Mammary epithelial cell (primary cell): ENCODE measurements at regions not wholly inside any gene's neighbourhood (a gene's known extent, or its start where the extent isn't known, plus 50 kb on each side); places are given as distances from the start of the nearest gene placed in this dataset.
"Not testable (repeated sequence)": the region's sequence is repeated elsewhere in the genome, so short reads cannot be mapped to it uniquely, and the experiment has no call there.

Source experiments
- CTCF ChIP-seq, 2 donors: IDR thresholded peaks in 1 of 2; conservative IDR thresholded peaks in 1 of 2; 2 replicates each; pipeline ENCODE4 v1.5.1; 2011 to 2012; ENCODE audit warnings: inconsistent platforms in 2 of 2, low read length in 2 of 2, mild to moderate bottlenecking in 2 of 2, control low read depth in 1 of 2, low read depth in 1 of 2; ENCODE audit not compliant: insufficient read depth in 1 of 2; ENCODE audit errors: extremely low read depth in 1 of 2
- EZH2 ChIP-seq: IDR thresholded peaks from 2 replicates; pipeline ENCODE4 v1.6.1; 2012; ENCODE audit warnings: low read length, inconsistent platforms, borderline replicate concordance

GRCh38 chr5:167858186-167858855 is 433.1 kb upstream of the WWC1 start:
- not testable (repeated sequence) for TF ChIP-seq CTCF (conservative IDR thresholded peaks at IDR 0.05 in 1 of 2, IDR thresholded peaks at IDR 0.05 in 1 of 2; ENCODE audit: extremely low read depth in 1 of 2, insufficient read depth in 1 of 2, low read depth in 1 of 2, low read length in 2 of 2); EZH2
